ENCODE measurements at regions not wholly inside any gene's neighbourhood (a gene's known extent, or its start where the extent isn't known, plus 50 kb on each side); places are given as distances from the start of the nearest gene placed in this dataset.

- no peak for DNase-seq
- Histone ChIP-seq H3K9ac (ENCODE audit: low read depth, low read length) (no peak overlapping the region), H3K27ac (ENCODE audit: low read length) (no peak overlapping the region), H3K4me3 (ENCODE audit: low read depth in 1 of 2, low read length in 2 of 2) (no peak overlapping the region), H4K20me1 (ENCODE audit: insufficient read depth, low read length) (no peaks in the 10 kb centered on the region), H3K36me3 (ENCODE audit: insufficient read depth, low read length) (no peaks in the 10 kb centered on the region), H3K79me2 (ENCODE audit: insufficient read depth, low read length) (no peaks in the 10 kb centered on the region), H3K9me3 (ENCODE audit: insufficient read depth, low read length, severe bottlenecking) (peaks cover 2% of the 10 kb centered on the region), H3K4me1 (ENCODE audit: insufficient read depth, low read length) (no peaks in the 10 kb centered on the region), H2AFZ (ENCODE audit: low read depth, low read length) (no peak overlapping the region), H3K4me2 (ENCODE audit: insufficient read depth, low read length) (no peak overlapping the region), H3K27me3 (ENCODE audit: insufficient read depth, low read length, poor library complexity) (no peaks in the 10 kb centered on the region)
- TF ChIP-seq CTCF (IDR thresholded peaks at IDR 0.05; ENCODE audit: borderline replicate concordance, extremely low read depth, low read length, poor library complexity, severe bottlenecking) (no peak), EZH2 (IDR thresholded peaks at IDR 0.05; ENCODE audit: borderline replicate concordance, low read depth, low read length, severe bottlenecking) (no peak)
- ATAC-seq (ENCODE audit: insufficient read depth, low read depth), result no peak
Observed at GRCh38 chr2:81084101-81084500, 779.5 kb upstream of the LRRTM1 start.

GRCh38 chr2:81078631-81079030 lies 774.1 kb upstream of the LRRTM1 start:
- Histone ChIP-seq H4K20me1 (ENCODE audit: insufficient read depth, low read length) (no peaks in the 10 kb centered on the region), H3K4me2 (ENCODE audit: insufficient read depth, low read length) (no peak overlapping the region), H3K9me3 (ENCODE audit: insufficient read depth, low read length, severe bottlenecking) (peaks cover 2% of the 10 kb centered on the region), H2AFZ (ENCODE audit: low read depth, low read length) (no peak overlapping the region), H3K27ac (ENCODE audit: low read length) (no peak overlapping the region), H3K4me1 (ENCODE audit: insufficient read depth, low read length) (no peaks in the 10 kb centered on the region), H3K36me3 (ENCODE audit: insufficient read depth, low read length) (no peaks in the 10 kb centered on the region), H3K4me3 (ENCODE audit: low read depth in 1 of 2, low read length in 2 of 2) (no peak overlapping the region), H3K79me2 (ENCODE audit: insufficient read depth, low read length) (no peaks in the 10 kb centered on the region), H3K9ac (ENCODE audit: low read depth, low read length) (no peak overlapping the region), H3K27me3 (ENCODE audit: insufficient read depth, low read length, poor library complexity) (no peaks in the 10 kb centered on the region)
- TF ChIP-seq CTCF (IDR thresholded peaks at IDR 0.05; ENCODE audit: borderline replicate concordance, extremely low read depth, low read length, poor library complexity, severe bottlenecking) (no peak), EZH2 (IDR thresholded peaks at IDR 0.05; ENCODE audit: borderline replicate concordance, low read depth, low read length, severe bottlenecking) (no peak)
- DNase-seq (no peak), ATAC-seq (ENCODE audit: insufficient read depth, low read depth) (no peak)

GRCh38 chr2:81078102-81078501 lies 773.5 kb upstream of the LRRTM1 start:
- no peaks in the 10 kb centered on the region for H3K4me1 ChIP-seq (ENCODE audit: insufficient read depth, low read length)
- TF ChIP-seq CTCF (IDR thresholded peaks at IDR 0.05; ENCODE audit: borderline replicate concordance, extremely low read depth, low read length, poor library complexity, severe bottlenecking), result no peak
- TF ChIP-seq EZH2 (IDR thresholded peaks at IDR 0.05; ENCODE audit: borderline replicate concordance, low read depth, low read length, severe bottlenecking), result no peak
- ATAC-seq (ENCODE audit: insufficient read depth, low read depth) (no peak), DNase-seq (no peak)
- H3K27ac ChIP-seq (ENCODE audit: low read length), result no peak overlapping the region
- H3K4me2 ChIP-seq (ENCODE audit: insufficient read depth, low read length), result no peak overlapping the region
- no peaks in the 10 kb centered on the region for H4K20me1 ChIP-seq (ENCODE audit: insufficient read depth, low read length)
- H3K9ac ChIP-seq (ENCODE audit: low read depth, low read length), result no peak overlapping the region
- H3K36me3 ChIP-seq (ENCODE audit: insufficient read depth, low read length), result no peaks in the 10 kb centered on the region
- no peak overlapping the region for H3K4me3 ChIP-seq (ENCODE audit: low read depth in 1 of 2, low read length in 2 of 2)
- no peak overlapping the region for H2AFZ ChIP-seq (ENCODE audit: low read depth, low read length)
- no peaks in the 10 kb centered on the region for H3K27me3 ChIP-seq (ENCODE audit: insufficient read depth, low read length, poor library complexity)
- no peaks in the 10 kb centered on the region for H3K79me2 ChIP-seq (ENCODE audit: insufficient read depth, low read length)
- peaks cover 2% of the 10 kb centered on the region for H3K9me3 ChIP-seq (ENCODE audit: insufficient read depth, low read length, severe bottlenecking)

GRCh38 chr2:81077396-81077795 lies 772.8 kb upstream of the LRRTM1 start:
- no peak for ATAC-seq (ENCODE audit: insufficient read depth, low read depth)
- Histone ChIP-seq H3K27ac (ENCODE audit: low read length) (no peak overlapping the region), H3K79me2 (ENCODE audit: insufficient read depth, low read length) (no peaks in the 10 kb centered on the region), H3K27me3 (ENCODE audit: insufficient read depth, low read length, poor library complexity) (no peaks in the 10 kb centered on the region), H3K9me3 (ENCODE audit: insufficient read depth, low read length, severe bottlenecking) (peaks cover 2% of the 10 kb centered on the region), H4K20me1 (ENCODE audit: insufficient read depth, low read length) (no peaks in the 10 kb centered on the region), H3K36me3 (ENCODE audit: insufficient read depth, low read length) (no peaks in the 10 kb centered on the region), H3K9ac (ENCODE audit: low read depth, low read length) (no peak overlapping the region), H3K4me1 (ENCODE audit: insufficient read depth, low read length) (no peaks in the 10 kb centered on the region), H3K4me2 (ENCODE audit: insufficient read depth, low read length) (no peak overlapping the region), H2AFZ (ENCODE audit: low read depth, low read length) (no peak overlapping the region), H3K4me3 (ENCODE audit: low read depth in 1 of 2, low read length in 2 of 2) (no peak overlapping the region)
- no peak for TF ChIP-seq CTCF (IDR thresholded peaks at IDR 0.05; ENCODE audit: borderline replicate concordance, extremely low read depth, low read length, poor library complexity, severe bottlenecking)
- DNase-seq, result no peak
